ENCODE measurements at regions not wholly inside any gene's neighbourhood (a gene's known extent, or its start where the extent isn't known, plus 50 kb on each side); places are given as distances from the start of the nearest gene placed in this dataset.

DNA sequence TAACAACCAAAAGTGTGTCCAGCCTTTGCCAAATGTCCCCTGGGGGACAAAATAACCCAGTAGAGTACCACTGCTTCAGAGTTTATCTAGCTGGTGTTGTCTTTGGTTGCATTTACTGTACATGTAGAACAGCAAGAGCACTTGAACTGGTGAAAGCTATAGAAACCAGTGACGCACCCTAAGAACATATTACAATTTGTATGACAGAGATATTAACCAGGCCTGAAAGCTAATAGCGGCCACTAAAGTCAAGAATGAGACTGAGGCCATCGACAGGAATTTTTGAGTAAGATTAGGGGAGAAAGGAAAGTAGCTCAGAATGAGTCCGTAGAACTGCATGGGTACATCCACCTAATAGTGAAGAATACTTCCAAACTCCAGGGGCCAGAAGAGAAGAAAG is 236.2 kb downstream of the MTERF1 start:
- no peak for DNase-seq

DNA sequence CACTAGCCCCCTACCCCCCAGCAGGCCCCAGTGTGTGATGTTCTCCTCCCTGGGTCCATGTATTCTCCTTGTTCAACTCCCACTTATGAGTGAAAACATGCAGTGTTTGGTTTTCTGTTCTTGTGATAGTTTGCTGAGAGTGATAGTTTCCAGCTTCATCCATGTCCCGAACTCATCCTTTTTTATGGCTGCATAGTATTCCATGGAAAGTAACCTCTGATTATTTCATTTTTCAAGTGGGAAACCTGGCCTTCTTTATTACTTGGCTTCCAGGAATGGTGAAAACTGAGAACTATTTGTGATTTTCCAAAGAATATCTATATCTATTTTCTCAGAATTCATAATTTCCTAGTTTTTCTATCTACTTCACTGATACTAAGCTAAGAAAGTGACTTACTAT is 235.0 kb downstream of the MTERF1 start:
- DNase-seq, result no peak

- no peak for DNase-seq
Measured at GRCh38 chr7:91651986-91652385, 228.5 kb downstream of the MTERF1 start.

DNA sequence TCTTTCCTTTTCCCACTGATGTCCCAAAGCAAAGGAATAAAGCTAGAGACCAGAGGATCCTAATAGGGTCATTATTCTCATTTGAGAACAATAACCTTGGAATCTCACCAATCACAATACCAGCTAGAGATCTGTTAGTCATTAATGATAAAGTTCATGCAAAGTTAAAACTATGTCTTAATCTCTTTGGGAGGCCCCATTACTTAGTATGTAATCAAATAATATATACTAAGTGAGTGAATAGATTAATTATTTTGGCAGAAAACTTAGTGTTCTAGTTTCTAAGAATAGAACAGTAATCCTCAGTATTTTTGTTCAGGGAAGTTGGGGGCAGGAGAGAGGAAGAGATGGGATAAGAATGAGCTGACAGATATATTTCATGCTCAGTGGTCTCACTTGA is 227.2 kb downstream of the MTERF1 start:
- DNase-seq, result no peak

DNA sequence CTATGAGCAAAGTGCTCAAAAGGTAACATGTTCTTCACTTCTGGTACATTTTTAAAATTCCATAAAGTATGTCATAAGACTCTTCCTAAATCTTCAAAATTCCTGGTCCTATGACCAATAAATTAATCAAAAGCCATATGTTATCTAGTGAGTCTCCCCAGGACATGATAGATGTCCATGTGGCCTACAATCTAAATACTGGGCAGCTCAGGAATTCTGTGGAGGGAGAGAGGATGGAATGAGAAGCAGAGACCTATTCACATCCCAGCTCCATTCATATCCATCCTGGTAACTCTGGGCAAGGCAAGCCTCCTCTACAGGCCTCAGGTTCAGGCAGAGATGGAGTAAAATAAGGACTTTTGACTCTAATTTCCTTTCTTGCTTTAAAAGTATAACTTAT is 224.8 kb downstream of the MTERF1 start:
- DNase-seq, result no peak

DNA sequence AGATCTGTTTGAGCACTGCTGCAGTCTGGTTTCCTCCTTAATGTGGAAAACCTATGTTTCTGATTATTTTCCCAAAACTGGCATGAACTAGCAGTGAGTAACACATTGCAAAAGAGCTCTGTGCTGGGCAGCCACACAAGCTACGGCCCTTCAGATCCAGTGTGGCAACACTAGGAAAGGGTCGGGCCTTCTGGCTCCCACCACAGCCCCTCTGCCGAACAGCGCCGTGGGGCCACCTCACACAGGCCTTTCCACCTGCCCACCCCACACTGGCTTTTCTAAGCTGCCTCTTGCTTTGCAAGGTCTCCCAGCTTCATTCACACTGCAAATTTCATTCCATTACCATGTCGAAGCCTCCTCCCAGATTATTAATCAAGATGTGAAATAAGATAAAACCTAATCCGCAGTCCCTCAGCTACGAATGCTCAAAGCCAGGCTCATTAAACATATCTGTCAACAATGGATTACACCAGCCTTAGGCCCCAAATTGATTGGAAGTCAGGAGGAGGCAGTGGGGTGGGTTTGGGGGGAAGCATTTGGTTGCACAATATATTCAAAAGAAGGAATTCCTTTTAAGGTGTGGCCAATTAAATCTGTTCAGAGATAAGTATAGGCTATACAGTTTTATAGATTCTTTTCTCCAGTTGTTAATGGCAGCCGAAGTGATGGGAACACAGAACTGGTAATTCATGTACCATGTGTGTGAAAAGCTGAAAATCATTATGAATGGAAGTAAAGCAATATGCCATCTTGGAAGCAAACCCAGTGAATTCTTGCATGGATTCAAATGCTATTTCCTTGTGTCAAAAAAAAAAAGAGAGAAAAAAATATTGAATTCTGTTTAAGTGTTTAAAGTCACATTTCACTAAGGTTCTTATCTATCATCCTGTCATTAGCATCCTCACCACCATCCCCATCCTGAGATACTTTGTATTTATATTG is 223.7 kb downstream of the MTERF1 start:
- DNase-seq, result no peak

- no peak for DNase-seq
Measured at GRCh38 chr7:91657483-91658071, 222.9 kb downstream of the MTERF1 start.

DNA sequence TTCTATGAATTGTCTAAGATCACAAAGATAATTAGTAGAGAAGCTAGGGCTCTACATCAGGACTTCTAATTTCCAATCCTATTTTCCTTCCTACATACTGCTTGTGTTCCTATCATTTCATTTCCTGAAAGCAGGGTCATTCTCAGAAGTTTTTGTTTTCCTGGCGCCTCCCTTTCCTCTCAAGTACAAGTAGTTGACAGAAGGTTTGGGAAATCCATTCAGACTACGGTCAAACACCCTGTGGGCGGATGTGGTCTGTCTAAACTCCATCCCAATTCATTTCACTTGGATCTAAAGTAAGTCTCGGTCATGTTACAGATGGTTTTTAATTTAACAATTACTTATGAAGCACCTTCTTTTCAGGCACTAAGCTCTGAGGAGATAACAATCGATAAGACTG is 221.4 kb downstream of the MTERF1 start:
- no peak for DNase-seq

GRCh38 chr7:91660734-91661356 is 219.7 kb downstream of the MTERF1 start:
- no peak for DNase-seq

DNA sequence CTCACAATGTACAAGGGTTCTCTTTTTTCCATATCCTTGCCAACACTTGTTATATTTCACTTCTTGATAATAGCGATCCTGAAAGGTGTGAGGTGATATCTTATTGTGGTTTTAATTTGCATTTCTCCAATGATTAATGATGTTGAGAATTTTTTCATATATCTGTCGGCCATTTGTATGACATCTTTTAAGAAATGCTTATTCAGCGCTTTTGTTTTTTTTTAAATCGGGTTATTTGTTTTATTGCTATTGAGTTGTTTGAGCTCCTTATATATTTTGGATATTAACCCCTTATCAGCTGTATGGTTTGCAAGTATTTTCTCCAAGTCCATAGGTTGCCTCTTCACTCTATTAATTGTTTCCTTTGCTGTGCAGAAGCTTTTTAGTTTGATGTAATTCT is 218.8 kb downstream of the MTERF1 start:
- no peak for DNase-seq

DNA sequence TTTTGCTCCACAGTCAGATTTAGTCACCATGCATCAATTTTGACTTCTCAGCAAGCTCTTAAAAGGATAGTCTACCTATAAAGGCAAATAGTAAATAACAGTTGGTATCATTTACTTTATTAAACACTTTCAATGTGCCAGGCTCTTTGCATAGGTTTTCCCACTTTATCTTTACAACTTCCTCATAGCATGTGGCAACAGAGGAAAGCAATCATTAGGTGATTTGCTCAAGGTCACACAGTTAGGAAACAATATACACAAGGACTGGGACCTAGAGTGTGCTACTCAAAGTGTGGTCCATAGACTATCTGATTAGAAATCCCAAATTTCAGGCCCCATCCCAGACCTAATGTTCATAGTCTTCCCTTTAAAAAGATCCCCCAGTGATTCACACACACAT is 212.3 kb downstream of the MTERF1 start:
- no peak for DNase-seq

DNA sequence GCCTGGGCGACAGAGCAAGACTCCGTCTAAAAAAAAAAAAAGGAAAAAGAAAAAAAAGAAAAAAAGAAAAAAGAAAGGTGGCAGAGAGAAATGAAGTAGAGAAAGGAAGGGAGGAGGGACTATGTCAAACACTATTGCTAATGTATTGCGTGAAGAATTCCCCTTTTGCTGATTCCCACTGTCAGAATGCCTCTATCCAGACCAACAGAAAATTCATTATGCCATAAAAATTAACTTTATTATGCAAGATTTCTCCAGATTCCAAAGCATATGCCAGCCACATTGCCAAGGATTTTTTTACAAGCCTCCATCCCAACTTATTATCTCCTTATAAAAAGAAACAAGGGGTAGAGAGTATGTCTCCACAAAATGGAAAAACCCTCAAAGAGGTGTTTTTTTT is 209.3 kb downstream of the MTERF1 start:
- no peak for DNase-seq

DNA sequence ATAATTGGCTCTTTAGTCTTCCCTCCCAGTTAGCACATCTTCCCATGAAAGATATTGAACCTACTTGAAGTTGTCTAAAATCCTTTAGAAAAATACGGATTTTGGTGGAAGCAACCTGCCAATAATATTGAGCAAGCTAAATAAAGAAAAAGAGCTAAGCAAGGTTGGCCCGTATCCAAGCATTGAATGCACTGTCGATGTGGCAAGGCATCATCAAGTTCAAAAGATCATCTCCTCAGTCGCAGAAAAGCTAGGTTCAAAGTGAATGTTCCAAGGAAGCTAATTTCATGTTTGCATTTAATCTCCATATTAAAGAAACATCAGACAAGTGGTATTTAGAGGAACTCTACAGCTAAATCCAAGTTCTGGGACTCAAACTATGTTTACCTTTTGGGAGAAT is 206.0 kb downstream of the MTERF1 start:
- no peak for DNase-seq

DNA sequence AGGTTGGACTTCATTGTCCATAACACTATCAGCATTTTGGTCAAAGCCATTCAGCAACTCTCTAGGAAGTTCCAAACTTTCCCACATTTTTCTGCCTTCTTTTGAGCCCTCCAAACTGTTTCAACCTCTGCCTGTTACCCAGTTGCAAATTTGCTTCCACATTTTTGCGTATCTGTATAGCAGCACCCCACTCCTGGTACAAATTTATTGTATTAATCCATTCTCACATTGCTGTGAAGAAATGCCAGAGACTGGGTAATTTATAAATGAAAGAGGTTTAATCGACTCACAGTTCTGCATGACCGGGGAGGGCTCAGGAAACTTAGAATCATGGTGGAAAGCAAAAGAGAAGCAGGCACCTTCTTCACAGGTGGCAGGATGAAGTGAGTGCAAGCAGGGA is 198.8 kb downstream of the MTERF1 start:
- no peak for DNase-seq

- no peak for DNase-seq
Measured at GRCh38 chr7:91683823-91684222, 196.7 kb downstream of the MTERF1 start.

DNA sequence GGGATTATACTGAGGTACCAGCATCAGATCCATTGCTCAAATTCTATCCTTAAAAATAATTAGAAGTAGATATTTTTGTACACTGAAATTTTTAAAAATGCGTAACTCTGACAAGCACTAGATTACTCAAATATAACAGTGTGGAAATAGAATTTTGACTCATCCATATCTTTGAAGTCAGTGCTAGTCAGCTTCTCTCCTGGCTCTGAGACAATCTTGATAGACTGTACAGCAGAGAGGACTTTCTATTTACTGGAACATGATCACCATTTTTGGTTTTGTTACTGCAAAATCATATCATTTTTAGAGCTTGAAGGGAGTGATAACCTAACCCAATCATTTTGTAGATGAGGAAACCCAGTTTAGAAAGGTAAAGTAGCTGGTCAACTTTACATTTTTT is 195.0 kb downstream of the MTERF1 start:
- no peak for DNase-seq

DNA sequence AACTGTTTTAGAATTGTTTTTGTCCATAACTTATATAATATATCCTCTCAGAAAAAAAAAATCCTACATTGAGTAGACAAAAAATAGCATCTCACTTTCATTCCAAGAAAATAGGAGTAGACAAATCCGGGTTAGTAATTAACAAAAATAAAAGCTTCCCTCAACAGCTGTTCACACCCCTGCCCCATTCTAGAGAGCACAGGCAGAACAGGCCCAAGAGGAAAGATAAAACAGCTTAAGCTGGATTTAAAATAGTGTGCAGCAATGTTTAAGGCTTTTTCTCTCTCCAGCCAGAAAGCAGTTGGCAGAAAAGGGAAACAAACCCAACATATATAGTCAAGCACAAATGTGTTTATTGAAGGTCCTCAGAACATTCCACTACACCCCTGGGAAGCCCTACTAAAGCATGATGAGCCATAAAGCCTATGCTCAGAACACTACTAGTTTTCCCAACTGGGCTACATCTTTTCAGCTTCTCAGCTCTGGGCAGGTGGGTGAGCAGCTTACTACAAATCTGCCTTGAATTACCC is 189.9 kb downstream of the MTERF1 start:
- no peak for DNase-seq

DNA sequence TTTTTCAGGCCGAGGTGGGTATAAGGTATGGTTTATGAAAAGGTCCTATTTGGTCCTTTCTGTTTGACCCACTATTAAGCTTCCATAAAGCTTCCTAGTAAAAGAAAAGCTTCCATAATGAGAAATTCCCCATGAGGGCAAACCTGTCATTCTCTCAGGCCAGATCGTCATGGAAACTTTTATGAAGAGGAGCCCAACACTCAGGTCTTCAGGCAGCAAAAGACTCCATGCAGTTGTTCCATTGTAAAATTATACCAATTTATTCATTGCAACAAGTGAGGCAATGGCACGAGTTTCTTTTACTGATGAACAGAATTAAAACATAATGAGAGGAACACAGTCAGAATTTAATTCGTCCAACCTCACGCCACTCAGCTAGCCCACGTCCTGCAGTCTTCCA is 188.6 kb downstream of the MTERF1 start:
- no peak for DNase-seq

DNA sequence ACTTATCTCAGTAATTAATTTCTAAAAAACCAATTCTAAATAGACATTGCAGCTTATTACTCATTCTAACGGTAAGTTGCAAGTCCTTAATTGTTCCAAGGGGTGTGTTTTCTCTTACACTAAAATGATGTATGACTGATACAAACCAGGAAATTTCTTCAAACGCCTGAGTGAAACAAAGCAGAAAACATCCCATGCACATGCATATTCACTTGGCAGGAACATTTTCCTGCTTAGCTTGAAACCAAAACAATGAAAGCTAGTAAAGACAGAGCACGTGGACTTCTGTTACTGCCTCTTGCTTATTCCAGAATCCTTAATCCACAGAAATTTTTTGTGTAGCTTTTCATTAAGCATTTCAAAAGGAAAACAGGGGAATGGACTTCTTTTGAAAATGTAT is 187.7 kb downstream of the MTERF1 start:
- no peak for DNase-seq

GRCh38 chr7:91694351-91694841 is 186.1 kb downstream of the MTERF1 start:
- DNase-seq, result no peak

DNA sequence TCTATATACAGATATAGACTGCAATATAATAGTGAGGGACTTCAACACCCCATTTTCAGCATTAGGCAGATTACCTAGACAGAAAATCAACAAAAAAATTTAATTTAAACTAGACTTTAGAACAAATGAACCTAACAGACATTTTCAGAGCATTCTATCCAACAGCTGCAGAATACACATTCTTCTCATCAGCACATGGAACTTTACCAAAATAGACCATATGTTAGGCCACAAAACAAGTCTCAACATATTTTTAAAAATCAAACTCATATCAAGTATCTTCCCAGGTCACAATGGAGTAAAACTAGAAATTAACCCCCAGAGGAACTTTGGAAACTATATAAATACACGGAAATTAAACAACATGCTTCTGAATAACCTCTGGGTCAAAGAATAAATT is 169.6 kb downstream of the MTERF1 start:
- no peak for DNase-seq

- DNase-seq, result no peak
Measured at GRCh38 chr7:91713669-91714068, 166.8 kb downstream of the MTERF1 start.

- no peak for DNase-seq
Measured at GRCh38 chr7:91717681-91718470, 162.6 kb downstream of the MTERF1 start.

All from NCI-H2081 (cell line).